ENCODE measurements at regions not wholly inside any gene's neighbourhood (a gene's known extent, or its start where the extent isn't known, plus 50 kb on each side); places are given as distances from the start of the nearest gene placed in this dataset.

DNA sequence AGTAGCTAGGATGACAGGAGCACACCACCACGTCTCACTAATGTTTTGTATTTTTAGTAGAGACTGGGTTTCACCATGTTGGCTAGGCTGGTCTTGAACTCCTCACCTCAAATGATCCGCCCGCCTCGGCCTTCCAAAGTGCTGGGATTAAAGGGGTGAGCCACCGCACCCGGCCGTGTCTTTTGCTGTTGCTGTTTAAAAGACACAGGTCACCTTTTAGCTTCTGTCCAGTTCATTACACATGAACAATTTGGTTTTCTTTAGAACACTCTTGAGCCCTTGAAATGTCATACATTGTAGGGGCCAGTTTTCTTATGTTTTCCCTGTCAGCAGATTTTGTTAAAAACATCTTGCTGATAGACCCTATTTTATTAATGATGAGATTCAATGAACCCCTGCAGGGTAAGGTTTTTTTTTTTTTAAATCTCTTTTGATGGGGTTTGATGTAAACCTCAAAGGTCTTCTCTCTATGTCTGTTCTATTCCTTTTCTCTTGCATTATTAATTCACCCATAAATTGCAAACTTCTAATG is 61.0 kb upstream of the AGPS start:
- Histone ChIP-seq H3K27me3 (replicated peaks in 1 of 2; ENCODE audit: control insufficient read depth in 2 of 2, insufficient read depth in 2 of 2, low read length in 1 of 2) (no peaks in the 10 kb centered on the region), H4K20me1 (ENCODE audit: control insufficient read depth, insufficient read depth) (no peaks in the 10 kb centered on the region), H3K79me2 (ENCODE audit: control insufficient read depth, insufficient read depth, low read length) (no peaks in the 10 kb centered on the region), H3K27ac (ENCODE audit: control insufficient read depth, insufficient read depth) (no peak overlapping the region), H3K36me3 (ENCODE audit: control insufficient read depth in 2 of 2, insufficient read depth in 2 of 2, low read length in 1 of 2) (no peaks in the 10 kb centered on the region), H3K9ac (ENCODE audit: control insufficient read depth, insufficient read depth, low read length) (no peak overlapping the region), H3K4me2 (ENCODE audit: control insufficient read depth, insufficient read depth) (no peak overlapping the region), H2AFZ (ENCODE audit: control insufficient read depth, low read depth, low read length) (no peak overlapping the region), H3K4me3 (no peak overlapping the region), H3K4me1 (ENCODE audit: control insufficient read depth, insufficient read depth, low read length) (no peaks in the 10 kb centered on the region), H3K9me3 (replicated peaks; ENCODE audit: control insufficient read depth, insufficient read depth, low read length) (no peaks in the 10 kb centered on the region)
- in situ Hi-C loops (cut with MboI), result loop anchor here (5.0 to 25.0 kb wide), 3 partner anchors 81 to 1194 kb away; partner anchors contain the start of gene HOXD8
- FAIRE-seq, result no peak
- ChIA-PET RAD21 (ENCODE audit: unreplicated experiment) (interaction anchor here (0.6 to 3.2 kb wide), 2 partner anchors 98 to 167 kb away, joined by 3 to 36 read pairs; no protein-coding TSS in a partner anchor), SMC1A (ENCODE audit: uncharacterized antibody, unreplicated experiment) (interaction anchor here (0.7 to 4.6 kb wide), 3 partner anchors 49 to 167 kb away, joined by 3 to 41 read pairs (median 3); no protein-coding TSS in a partner anchor), CTCF (interaction anchor here (0.6 to 4.2 kb wide), 4 partner anchors 62 to 398 kb away, joined by 3 to 48 read pairs (median 8); partner anchors contain the start of gene NFE2L2), POLR2A (interaction anchor here (0.7 to 1.0 kb wide), 2 partner anchors 15 to 67 kb away, joined by 3 to 6 read pairs; partner anchors contain the start of gene NFE2L2)
- no TSS peak for BruUV-seq (replicated peaks)
- no peak for DNase-seq (ENCODE audit: low read depth, low spot score)
- intact Hi-C loops (cut with micrococcal nuclease; ENCODE audit: unreplicated experiment), result loop anchor here (5.0 kb wide), 1 partner anchor 89 kb away; no protein-coding TSS in a partner anchor
- WGBS (ENCODE audit: insufficient coverage, insufficient replicate concordance, low lambda C conversion rate, missing lambda C conversion rate), result 83% methylated on average over 7 of the region's 7 CpGs
- no peak for TF ChIP-seq BRCA1 (IDR thresholded peaks at IDR 0.05; ENCODE audit: low read depth, low read length)
- no peak for TF ChIP-seq ATF7 (IDR thresholded peaks at IDR 0.05; ENCODE audit: low read depth)
- no peak for ATAC-seq

DNA sequence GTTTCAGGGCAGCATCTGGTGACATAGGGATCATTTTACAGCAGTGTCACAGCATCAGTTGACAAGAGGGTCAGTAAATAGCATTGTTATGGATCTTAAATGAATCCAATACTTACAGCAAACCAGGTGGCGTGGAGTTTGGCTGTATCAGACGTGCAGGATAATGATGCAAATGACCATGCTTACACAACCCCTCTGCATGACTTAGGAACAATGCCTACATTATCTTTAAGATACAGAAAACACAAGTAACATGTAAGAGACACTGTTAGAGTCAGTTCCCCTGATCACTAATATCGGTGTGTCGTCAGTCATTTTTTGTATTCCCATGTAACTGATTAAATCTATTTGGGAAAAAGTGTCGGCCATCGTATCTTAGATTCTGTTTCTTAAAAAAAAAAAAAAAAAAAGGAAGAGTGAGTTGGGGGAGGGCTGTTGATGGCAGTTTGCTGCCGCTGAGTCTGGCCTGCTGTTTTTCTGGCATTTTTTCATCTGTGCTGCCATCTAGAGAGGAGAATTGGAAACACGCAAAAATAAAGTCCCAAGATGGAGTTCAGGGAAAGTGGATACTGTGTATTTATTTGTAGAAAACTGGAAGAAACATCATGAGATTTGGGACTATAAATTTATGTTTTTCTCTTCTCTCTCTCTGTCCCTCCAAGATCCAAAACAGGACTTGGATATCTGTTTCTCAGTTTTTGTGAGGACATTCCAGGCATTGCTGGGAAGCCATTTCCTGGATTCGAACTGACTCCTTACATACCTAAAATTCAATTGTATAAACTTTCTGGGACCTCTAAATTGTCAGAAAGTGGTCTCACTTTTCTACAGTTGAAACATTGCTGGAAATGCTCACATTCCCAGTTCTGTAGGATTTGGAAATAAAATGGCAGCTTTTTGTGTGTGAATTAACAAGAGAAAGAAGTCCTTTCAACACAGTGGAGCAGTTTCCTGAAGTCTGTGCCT is 60.3 kb upstream of the AGPS start:
- ChIA-PET CTCF (interaction anchor here (0.6 to 7.8 kb wide), 20 partner anchors 11 to 715 kb away, joined by 3 to 273 read pairs (median 7); partner anchors contain the start of gene NFE2L2), RAD21 (ENCODE audit: unreplicated experiment) (interaction anchor here (1.0 to 7.6 kb wide), 11 partner anchors 17 to 393 kb away, joined by 3 to 102 read pairs (median 5); no protein-coding TSS in a partner anchor), SMC1A (ENCODE audit: uncharacterized antibody, unreplicated experiment) (interaction anchor here (0.7 to 7.8 kb wide), 16 partner anchors 17 to 391 kb away, joined by 3 to 208 read pairs (median 6); partner anchors contain the start of gene AGPS), POLR2A (interaction anchor here (1.0 to 2.0 kb wide), 2 partner anchors 67 to 68 kb away, joined by 6 to 10 read pairs; partner anchors contain the start of gene NFE2L2)
- intact Hi-C loops (cut with micrococcal nuclease; ENCODE audit: unreplicated experiment), result loop anchor here (1.0 to 5.0 kb wide), 3 partner anchors 69 to 168 kb away; no protein-coding TSS in a partner anchor
- WGBS (ENCODE audit: insufficient coverage, insufficient replicate concordance, low lambda C conversion rate, missing lambda C conversion rate), result 33% methylated on average over 8 of the region's 9 CpGs
- FAIRE-seq (peak; percentile 86), DNase-seq (ENCODE audit: low read depth, low spot score) (peak; percentile 45), ATAC-seq (peak; percentile 92)
- Histone ChIP-seq H3K4me1 (ENCODE audit: control insufficient read depth, insufficient read depth, low read length) (no peaks in the 10 kb centered on the region), H3K79me2 (ENCODE audit: control insufficient read depth, insufficient read depth, low read length) (no peaks in the 10 kb centered on the region), H3K9ac (ENCODE audit: control insufficient read depth, insufficient read depth, low read length) (no peak overlapping the region), H3K27me3 (replicated peaks in 1 of 2; ENCODE audit: control insufficient read depth in 2 of 2, insufficient read depth in 2 of 2, low read length in 1 of 2) (no peaks in the 10 kb centered on the region), H4K20me1 (ENCODE audit: control insufficient read depth, insufficient read depth) (no peaks in the 10 kb centered on the region), H3K4me2 (ENCODE audit: control insufficient read depth, insufficient read depth) (no peak overlapping the region), H2AFZ (ENCODE audit: control insufficient read depth, low read depth, low read length) (peak overlapping the region; percentile 81), H3K36me3 (ENCODE audit: control insufficient read depth in 2 of 2, insufficient read depth in 2 of 2, low read length in 1 of 2) (no peaks in the 10 kb centered on the region), H3K27ac (ENCODE audit: control insufficient read depth, insufficient read depth) (no peak overlapping the region), H3K9me3 (replicated peaks; ENCODE audit: control insufficient read depth, insufficient read depth, low read length) (no peaks in the 10 kb centered on the region), H3K4me3 (no peak overlapping the region)
- in situ Hi-C loops (cut with MboI), result loop anchor here (5.0 to 25.0 kb wide), 3 partner anchors 80 to 1195 kb away; partner anchors contain the start of gene HOXD8
- no TSS peak for BruUV-seq (replicated peaks)
- TF ChIP-seq RUNX3 (IDR thresholded peaks at IDR 0.05; ENCODE audit: low read length) (no peak), MEF2A (IDR thresholded peaks at IDR 0.05; ENCODE audit: insufficient read depth, low read depth, low read length) (peak; percentile 35; the same call in 1 of the 2 replicates), ZNF384 (IDR thresholded peaks at IDR 0.05; ENCODE audit: borderline replicate concordance, low read depth, low read length) (peak; percentile 95), ESRRA (IDR thresholded peaks at IDR 0.05; ENCODE audit: low read length) (peak; percentile 9; the same call in 1 of the 2 replicates), TCF12 (IDR thresholded peaks at IDR 0.05; ENCODE audit: low read depth, low read length) (0 out of 2 replicates have a peak, but pooled peaks have one; percentile 21), CREM (IDR thresholded peaks at IDR 0.05; ENCODE audit: low read depth) (0 out of 2 replicates have a peak, but pooled peaks have one; percentile 11), YY1 (IDR thresholded peaks at IDR 0.05; ENCODE audit: low read depth, low read length) (peak; percentile 90), ATF7 (IDR thresholded peaks at IDR 0.05; ENCODE audit: low read depth) (peak; percentile 55; the same call in 1 of the 2 replicates), SIX5 (IDR thresholded peaks at IDR 0.05; ENCODE audit: low read depth, low read length, severe bottlenecking) (no peak)
- TF ChIP-seq, protein P1, sequence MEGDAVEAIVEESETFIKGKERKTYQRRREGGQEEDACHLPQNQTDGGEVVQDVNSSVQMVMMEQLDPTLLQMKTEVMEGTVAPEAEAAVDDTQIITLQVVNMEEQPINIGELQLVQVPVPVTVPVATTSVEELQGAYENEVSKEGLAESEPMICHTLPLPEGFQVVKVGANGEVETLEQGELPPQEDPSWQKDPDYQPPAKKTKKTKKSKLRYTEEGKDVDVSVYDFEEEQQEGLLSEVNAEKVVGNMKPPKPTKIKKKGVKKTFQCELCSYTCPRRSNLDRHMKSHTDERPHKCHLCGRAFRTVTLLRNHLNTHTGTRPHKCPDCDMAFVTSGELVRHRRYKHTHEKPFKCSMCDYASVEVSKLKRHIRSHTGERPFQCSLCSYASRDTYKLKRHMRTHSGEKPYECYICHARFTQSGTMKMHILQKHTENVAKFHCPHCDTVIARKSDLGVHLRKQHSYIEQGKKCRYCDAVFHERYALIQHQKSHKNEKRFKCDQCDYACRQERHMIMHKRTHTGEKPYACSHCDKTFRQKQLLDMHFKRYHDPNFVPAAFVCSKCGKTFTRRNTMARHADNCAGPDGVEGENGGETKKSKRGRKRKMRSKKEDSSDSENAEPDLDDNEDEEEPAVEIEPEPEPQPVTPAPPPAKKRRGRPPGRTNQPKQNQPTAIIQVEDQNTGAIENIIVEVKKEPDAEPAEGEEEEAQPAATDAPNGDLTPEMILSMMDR (IDR thresholded peaks at IDR 0.05 in 2 of 3, conservative IDR thresholded peaks at IDR 0.05 in 1 of 3; ENCODE audit: control insufficient read depth in 2 of 3, extremely low read depth in 1 of 3, insufficient read depth in 1 of 3, low read depth in 3 of 3, low read length in 3 of 3), result peak; percentile 55 to 79 (median 62)
